ENCODE measurements at regions not wholly inside any gene's neighbourhood (a gene's known extent, or its start where the extent isn't known, plus 50 kb on each side); places are given as distances from the start of the nearest gene placed in this dataset.
A peak's percentile ranks its signal among the peaks of the same experiment; 100 is the strongest.
"Not testable (repeated sequence)": the region's sequence is repeated elsewhere in the genome, so short reads cannot be mapped to it uniquely, and the experiment has no call there.

- no peak for DNase-seq
These were observed 479.2 kb downstream of the LTN1 start for GRCh38 chr21:28513428-28513827.

GRCh38 chr21:28509031-28509430, 483.6 kb downstream of the LTN1 start:
- DNase-seq: no peak

- no peak for DNase-seq
These were observed 484.6 kb downstream of the LTN1 start for GRCh38 chr21:28508126-28508525.

- no peak for DNase-seq
These were observed 496.2 kb downstream of the LTN1 start for GRCh38 chr21:28496517-28496916.

DNA sequence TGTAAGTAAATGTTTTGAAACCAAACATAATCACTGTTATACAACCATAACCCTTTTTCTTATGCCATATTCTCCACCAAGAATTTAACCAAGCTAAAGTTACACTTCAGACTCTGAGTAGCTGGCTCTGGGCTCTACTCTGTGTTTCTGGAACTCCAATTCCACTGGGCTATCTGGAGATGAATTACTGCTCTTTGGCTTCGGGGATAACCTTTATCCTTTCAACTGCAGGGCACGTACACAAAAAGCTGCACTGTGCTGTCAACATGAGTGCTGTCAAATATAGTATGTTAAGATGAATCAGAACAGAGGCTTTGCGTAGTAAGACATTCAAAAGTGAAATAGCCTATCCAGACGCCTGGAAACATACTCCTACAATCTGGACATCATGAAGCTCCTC, 500.6 kb downstream of the LTN1 start:
- DNase-seq: no peak

- no peak for DNase-seq
These were observed 502.8 kb downstream of the LTN1 start for GRCh38 chr21:28489821-28490350.

- no peak for DNase-seq
These were observed 503.5 kb downstream of the LTN1 start for GRCh38 chr21:28489162-28489561.

DNA sequence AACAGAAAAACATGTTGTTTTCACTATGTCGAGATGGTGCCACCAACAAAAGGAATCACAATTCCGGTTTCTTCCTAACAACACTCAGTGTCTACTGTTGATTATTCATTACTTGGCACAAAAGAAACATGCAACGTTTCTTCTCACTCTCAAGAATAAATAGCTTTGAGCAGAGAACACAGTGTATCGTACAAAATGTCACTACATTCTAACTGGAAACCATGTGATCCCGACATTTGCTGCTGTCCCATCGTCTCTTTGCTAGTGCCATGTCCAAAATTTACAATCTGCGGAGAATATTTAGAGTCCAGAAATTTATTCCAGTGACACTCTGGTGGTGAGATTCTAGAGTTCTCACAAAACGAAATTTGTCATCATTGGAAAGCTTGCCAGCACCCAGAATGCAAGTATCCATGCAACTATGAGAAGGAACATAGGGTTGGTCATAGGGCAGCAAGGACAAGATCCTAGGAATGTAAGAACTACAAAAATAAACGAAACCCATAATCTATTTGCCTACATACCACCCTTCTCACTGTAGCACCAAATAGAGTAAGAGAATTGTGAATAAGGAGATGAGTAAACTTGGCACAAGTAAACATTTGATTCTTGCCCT, 505.1 kb downstream of the LTN1 start:
- no peak for DNase-seq

GRCh38 chr21:28485301-28486022, 507.2 kb downstream of the LTN1 start:
- DNase-seq: no peak

DNA sequence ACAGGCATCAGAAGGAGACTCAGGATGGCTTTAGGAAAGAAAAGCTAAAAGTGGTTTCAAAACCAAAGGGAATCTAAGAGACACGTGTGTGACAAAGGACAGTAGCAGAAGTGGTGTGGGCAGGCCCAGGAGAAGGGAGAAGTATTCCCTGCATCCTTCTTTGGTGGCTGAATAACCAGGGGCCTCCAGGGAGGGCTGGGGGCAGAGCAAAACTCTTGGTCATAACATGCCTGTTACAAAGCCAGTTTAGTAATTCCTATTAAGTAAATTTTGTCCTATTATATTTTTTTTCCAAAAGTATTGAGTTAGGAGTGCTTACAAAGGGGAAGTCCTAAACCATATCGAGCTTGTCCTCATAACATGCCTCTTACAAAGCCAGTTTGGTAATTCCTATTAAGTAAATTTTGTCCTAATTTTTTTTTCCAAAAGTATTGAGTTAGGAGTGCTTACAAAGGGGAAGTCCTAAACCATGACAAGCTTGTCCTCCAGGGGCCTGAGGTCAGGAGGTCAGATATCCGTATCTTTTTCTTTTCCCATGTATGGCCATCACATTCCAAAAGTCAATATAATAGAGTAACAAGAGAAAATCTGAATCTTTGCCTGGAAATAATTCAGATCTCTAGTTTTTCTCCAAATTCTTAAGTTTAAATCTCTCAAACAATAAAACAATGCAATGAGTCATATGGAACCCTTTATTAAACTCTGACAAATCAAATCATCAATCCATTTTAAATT, 509.2 kb downstream of the LTN1 start:
- no peak for DNase-seq

DNA sequence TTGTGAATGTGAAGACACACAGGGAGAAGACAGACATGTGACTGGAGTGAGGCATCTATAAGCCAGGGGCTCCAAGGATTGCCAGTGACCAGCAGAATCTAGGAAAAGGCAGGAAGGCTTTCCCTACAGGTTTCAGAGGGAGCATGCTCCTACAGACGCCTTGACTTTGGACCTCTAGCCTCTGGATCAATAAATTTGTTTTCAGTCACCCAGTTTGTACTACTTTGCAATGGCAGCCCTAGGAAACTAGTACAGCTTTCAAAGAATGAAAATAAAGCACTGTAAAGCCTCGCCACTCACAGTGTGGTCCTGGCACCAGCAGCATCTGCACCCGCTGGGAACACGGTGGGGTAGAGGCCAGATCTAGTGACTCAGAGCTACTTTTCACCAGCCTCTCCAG, 510.0 kb downstream of the LTN1 start:
- no peak for DNase-seq

- peak; percentile 86 for DNase-seq
These were observed 512.2 kb downstream of the LTN1 start for GRCh38 chr21:28480470-28480869.

DNA sequence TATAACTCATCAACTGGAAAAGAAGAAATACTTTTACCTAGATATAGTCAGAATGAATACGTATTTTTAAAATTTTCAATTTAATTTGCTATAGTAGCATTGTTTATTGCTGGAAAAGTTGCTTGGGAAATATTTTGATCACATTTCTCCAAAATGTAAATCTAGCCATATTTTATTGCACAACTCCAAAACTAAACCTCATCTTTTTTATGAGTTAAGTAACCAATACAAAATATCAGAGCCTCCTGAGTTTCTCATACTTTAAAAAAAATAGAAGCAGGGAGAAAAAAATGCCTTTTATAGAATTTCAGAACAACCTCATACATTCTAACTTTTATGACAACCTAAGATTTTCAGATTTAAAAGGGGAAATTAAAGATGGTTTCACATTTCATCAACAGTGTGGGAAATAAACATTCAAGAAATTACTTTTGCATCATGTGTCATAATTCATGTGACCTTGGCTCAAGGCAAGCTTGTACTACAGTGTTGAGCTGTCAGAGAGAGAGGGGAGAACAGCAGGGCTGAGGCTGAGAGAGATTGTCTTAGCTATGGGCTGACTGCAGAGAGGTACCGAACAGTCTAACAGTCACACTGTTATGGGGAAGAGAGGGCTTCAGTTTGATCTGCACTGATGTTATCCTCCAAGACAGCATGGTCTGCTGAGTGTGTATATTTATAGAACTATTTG, 519.0 kb downstream of the LTN1 start:
- DNase-seq: no peak

DNA sequence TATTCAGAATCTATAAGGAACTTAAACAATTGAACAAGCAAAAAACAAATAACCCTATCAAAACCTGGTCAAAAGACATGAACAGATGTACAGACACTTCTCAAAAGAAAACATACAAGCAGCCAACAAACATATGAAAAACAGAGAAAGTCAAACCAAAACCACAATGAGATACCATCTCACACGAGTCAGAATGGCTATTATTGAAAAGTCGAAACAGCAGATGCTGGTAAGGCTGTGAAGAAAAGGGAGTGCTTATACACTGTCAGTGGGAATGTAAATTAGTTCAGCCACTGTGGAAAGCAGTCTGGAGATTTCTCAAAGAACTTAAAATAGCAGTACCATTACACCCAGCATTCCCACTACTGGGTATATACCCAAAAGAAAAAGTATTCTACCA, 520.1 kb downstream of the LTN1 start:
- DNase-seq: not testable (repeated sequence)

DNA sequence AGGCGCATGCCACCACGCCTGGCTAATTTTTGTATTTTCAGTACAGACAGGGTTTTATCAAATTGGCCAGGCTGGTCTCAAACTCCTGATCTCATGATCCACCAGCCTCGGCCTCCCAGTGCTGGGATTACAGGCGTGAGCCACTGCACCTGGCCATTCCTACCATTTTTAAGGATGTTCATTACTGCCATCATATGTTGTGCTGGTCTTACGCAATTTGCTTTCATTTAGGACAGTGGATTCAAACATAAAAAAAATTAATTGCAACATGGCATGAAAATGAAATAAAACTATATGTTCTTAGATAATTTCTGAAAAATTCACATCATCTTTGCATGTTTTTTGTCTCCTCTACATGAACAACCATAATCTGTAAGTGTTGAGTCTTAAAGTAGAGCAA, 527.7 kb downstream of the LTN1 start:
- no peak for DNase-seq

DNA sequence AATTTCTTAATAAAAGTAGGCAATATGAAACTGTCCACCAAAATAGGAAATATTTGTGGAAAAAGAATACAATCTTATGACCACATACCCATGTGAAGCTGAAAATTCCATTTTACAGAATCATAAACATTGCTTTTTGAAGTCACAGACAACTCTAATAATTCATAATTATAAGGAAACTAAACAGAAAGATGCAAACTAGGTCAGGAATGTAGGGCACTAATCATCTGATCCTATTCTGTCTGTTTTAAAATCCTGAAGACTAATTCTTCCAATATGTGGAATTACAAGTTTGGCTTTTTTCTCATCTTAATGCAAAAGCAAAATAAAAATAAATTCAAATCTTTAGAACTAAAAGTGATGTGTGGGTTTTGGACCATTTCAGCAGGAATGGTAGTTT, 528.6 kb downstream of the LTN1 start:
- DNase-seq: no peak

DNA sequence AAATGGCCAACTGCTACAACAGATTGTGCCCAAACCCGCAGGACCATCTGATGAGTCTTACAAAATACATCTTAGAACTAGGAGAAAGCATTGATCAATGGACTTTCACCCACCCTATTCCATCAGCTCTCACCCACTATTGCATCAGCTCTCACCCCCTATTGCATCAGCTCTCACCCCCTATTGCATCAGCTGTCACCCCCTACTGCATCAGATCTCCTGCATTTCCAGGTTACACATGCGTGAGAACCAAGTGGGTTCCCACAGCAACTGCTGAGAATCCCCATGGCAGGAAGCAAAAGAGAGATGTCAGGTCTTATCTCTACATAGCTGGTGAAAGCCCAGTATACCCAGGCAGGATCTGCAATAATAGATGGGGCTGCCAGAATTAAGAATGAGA, 533.5 kb downstream of the LTN1 start:
- DNase-seq: no peak

DNA sequence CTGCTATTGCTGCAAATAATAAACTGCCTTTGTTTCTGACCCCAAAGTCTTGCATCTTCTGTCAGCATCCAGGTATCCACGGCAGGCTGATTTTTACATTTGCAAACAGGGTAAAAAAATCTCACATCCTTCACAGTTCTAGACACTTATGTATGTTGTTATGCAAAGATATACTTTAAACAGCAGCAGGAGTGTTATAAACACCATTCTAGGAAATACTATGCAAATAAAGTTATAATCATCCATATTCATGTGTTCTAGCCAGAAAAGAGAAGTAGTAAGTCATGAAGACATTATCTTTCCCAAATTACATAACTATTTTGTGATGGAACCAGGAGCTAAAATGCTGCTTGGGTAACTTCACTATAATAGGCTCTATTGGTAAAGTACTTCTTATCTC, 534.2 kb downstream of the LTN1 start:
- DNase-seq: no peak

DNA sequence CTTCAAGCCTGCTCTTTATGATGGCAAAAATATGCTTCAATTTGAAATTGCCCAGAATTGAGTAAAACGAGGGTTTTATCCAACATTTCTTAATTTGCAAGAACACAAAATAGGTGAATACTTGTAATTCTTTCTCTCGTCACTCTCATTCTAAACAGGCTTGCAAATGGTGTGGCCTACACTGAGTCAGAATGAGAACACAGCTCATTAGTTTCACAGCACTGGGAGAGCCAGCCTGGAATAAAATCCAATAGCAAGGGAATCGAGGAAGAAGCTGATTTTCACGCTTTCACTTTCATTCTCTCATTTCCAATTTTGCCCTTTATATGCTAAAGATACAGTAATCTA, 537.5 kb downstream of the LTN1 start:
- no peak for DNase-seq

- DNase-seq: no peak
These were observed 538.0 kb downstream of the LTN1 start for GRCh38 chr21:28454564-28455252.

GRCh38 chr21:28447462-28447861, 545.2 kb downstream of the LTN1 start:
- DNase-seq: no peak

DNA sequence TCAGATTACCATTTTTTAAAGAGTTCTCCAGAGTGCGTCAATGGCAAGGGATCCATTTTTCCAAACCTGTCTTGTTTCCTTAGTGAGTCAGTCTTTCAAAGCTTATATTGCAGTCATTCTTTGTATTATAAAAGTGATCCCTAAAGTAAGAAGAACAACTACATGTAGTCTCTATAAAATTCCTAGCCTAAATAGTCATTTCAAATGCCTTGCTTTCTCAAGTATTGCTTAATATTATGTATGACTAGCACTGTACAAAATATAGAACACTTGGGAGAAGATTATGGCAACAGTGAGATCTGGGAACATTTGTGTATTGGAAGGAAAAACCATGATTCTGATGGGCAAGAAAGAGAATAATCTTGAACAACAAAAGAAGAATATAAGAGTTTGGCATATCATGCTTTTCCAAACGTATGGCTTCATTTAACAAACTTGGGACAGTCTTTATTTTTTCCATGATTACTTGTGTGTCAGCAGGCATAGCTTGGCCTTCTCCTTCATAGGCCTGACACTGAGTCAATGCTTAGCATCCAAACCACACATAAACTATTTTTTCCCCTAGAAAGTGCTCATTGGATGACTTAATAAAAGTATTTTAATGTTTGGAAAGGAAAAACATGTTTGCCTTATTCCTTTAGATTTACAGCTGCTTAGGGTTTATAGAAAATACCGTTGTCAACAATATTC, 547.4 kb downstream of the LTN1 start:
- DNase-seq: no peak

Measured in RPMI8226 (cell line).